AG04450 (cell line): ENCODE measurements at regions not wholly inside any gene's neighbourhood (a gene's known extent, or its start where the extent isn't known, plus 50 kb on each side); places are given as distances from the start of the nearest gene placed in this dataset.

Experiments used
- CTCF ChIA-PET: fragments of 300-600, 350-600 bp; formaldehyde crosslinking; extraction: SDS; loops from one replicate; lab custom pipeline; 2022; ENCODE audit warnings: antibody characterized with exemption, inconsistent platforms; lab: Charles Lee
- POLR2A ChIA-PET: fragments of 350-600 bp; formaldehyde crosslinking; extraction: SDS; loops from one replicate; lab custom pipeline; 2021; ENCODE audit warnings: antibody characterized with exemption, inconsistent platforms; lab: Yijun Ruan, JAX
- DNase-seq: peaks from one replicate; pipeline ENCODE4 v3.0.0-alpha.2; 2011; ENCODE audit warnings: low read depth, low spot score
- H3K27ac ChIP-seq: one replicate; pipeline ENCODE4 v1.5.1; 2012; ENCODE audit warnings: low read depth, low read length, control low read depth
- H3K27me3 ChIP-seq: one replicate; pipeline ENCODE4 v1.6.0; 2012; ENCODE audit warnings: low read length; ENCODE audit not compliant: control insufficient read depth, insufficient read depth
- H3K4me3 ChIP-seq: 2 replicates; pipeline ENCODE4 v1.5.1; 2011; ENCODE audit warnings: mild to moderate bottlenecking, low read depth, low read length, control low read depth
- H3K9me3 ChIP-seq: 2 replicates; pipeline ENCODE4 v1.5.1; 2012; ENCODE audit warnings: low read length; ENCODE audit not compliant: control insufficient read depth, insufficient read depth
- TF ChIP-seq, protein P1 (sequence below): IDR thresholded peaks from 2 replicates; pipeline ENCODE4 v1.5.1; 2011; ENCODE audit warnings: low read depth, low read length, control low read depth, inconsistent platforms

DNA sequence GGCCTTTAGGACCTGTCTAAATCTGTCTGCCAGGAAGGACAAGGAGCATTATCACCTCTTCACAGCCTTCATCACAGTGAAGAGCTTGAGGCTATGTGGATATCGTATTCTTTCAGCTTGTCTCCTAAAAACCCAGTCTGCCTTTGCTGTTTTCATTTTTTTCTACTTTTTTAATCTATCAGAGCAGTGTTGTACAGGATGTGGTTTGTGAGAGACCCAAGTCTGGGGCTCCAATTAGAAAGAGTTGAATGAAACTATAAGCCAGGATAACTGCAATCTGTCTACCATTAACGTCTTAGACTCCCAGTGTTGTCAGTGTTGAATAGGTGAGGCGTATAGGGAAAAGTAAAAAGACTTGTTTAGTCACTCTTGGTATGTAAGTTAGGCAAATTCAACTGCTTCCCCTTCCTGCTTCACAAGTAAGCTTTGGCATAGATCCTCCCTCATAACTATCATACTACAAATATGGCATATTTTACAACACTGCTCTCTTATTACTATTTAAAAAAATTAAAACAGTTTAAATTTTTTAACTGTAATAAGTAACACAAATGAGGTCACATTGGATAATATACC, 1225.8 kb upstream of the PRMT6 start:
- no peak for DNase-seq
- Histone ChIP-seq H3K4me3 (no peak overlapping the region), H3K27ac (no peak overlapping the region), H3K27me3 (no peaks in the 10 kb centered on the region), H3K9me3 (no peaks in the 10 kb centered on the region)
- ChIA-PET POLR2A (no interaction called here), CTCF (no interaction called here)
- TF ChIP-seq, protein P1, sequence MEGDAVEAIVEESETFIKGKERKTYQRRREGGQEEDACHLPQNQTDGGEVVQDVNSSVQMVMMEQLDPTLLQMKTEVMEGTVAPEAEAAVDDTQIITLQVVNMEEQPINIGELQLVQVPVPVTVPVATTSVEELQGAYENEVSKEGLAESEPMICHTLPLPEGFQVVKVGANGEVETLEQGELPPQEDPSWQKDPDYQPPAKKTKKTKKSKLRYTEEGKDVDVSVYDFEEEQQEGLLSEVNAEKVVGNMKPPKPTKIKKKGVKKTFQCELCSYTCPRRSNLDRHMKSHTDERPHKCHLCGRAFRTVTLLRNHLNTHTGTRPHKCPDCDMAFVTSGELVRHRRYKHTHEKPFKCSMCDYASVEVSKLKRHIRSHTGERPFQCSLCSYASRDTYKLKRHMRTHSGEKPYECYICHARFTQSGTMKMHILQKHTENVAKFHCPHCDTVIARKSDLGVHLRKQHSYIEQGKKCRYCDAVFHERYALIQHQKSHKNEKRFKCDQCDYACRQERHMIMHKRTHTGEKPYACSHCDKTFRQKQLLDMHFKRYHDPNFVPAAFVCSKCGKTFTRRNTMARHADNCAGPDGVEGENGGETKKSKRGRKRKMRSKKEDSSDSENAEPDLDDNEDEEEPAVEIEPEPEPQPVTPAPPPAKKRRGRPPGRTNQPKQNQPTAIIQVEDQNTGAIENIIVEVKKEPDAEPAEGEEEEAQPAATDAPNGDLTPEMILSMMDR, result no peak

GRCh38 chr1:105838071-105838470, 1218.4 kb upstream of the PRMT6 start:
- TF ChIP-seq, protein P1, result no peak
- Histone ChIP-seq H3K27ac (no peak overlapping the region), H3K27me3 (no peaks in the 10 kb centered on the region), H3K9me3 (peaks cover 10% of the 10 kb centered on the region; the same call in 1 of the 2 replicates), H3K4me3 (no peak overlapping the region)
- ChIA-PET CTCF (no interaction called here), POLR2A (no interaction called here)
- DNase-seq, result no peak

DNA sequence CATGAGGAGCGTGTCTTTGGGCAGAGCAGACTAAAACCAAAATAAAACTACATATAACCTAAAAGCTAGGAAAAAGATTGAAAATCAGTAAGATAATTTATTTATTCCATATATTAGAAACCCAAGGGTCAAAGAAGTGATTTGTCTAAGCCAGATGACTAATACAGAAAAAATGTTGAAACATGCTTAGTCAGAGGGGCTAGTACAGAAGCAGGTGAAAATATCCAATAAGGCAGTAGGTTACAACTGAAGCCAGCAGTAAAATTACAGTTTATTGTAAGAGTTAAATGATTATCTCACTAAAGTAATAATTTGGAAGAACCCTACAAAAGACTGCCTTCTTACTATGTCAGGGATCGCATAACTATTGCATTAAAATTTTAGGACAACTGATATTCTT, 1190.9 kb upstream of the PRMT6 start:
- TF ChIP-seq, protein P1, result no peak
- POLR2A ChIA-PET, result no interaction called here
- Histone ChIP-seq H3K9me3 (peaks cover 4% of the 10 kb centered on the region), H3K27me3 (no peaks in the 10 kb centered on the region), H3K4me3 (no peak overlapping the region), H3K27ac (no peak overlapping the region)
- no peak for DNase-seq
- CTCF ChIA-PET, result no interaction called here

DNA sequence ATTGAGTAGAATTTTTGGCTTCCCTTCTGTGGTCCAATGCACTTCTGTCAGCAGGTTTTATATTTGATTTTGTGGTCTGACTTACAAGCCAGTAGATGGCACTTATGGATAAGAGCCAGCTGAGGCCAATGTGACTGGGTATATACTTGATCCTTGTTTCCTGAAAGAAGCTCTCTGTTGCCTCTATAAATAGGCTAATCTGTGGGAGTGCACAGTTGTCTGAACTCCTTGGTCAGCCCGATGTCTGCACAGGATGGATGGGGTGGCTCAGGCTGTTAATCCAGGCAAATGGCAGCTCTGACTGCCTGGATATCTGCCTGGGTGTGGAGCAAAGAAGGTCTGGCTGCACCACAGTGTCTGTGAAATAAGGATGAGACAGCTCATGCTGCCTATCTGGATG, 1183.7 kb upstream of the PRMT6 start:
- Histone ChIP-seq H3K27ac (no peak overlapping the region), H3K4me3 (no peak overlapping the region), H3K27me3 (no peaks in the 10 kb centered on the region), H3K9me3 (peaks cover 11% of the 10 kb centered on the region)
- no peak for DNase-seq
- ChIA-PET POLR2A (no interaction called here), CTCF (no interaction called here)
- TF ChIP-seq, protein P1, result no peak

GRCh38 chr1:105874621-105875020, 1181.9 kb upstream of the PRMT6 start:
- ChIA-PET POLR2A (no interaction called here), CTCF (no interaction called here)
- Histone ChIP-seq H3K27me3 (no peaks in the 10 kb centered on the region), H3K27ac (no peak overlapping the region), H3K9me3 (peaks cover 11% of the 10 kb centered on the region), H3K4me3 (no peak overlapping the region)
- TF ChIP-seq, protein P1, result no peak
- DNase-seq, result no peak
